GM19025 (cell line): ENCODE measurements at regions not wholly inside any gene's neighbourhood (a gene's known extent, or its start where the extent isn't known, plus 50 kb on each side); places are given as distances from the start of the nearest gene placed in this dataset.
"Not testable (repeated sequence)": the region's sequence is repeated elsewhere in the genome, so short reads cannot be mapped to it uniquely, and the experiment has no call there.

Source experiments
- ATAC-seq: cut with Tn5 transposase; IDR thresholded peaks from one replicate; pipeline ENCODE4 v1.9.1; 2021; ENCODE audit warnings: mild to moderate bottlenecking, low read depth, moderate library complexity; ENCODE audit not compliant: unreplicated experiment

GRCh38 chr2:235421618-235422017, 72.2 kb upstream of the AGAP1 start:
- ATAC-seq, result no peak

- ATAC-seq, result no peak
Observed at GRCh38 chr2:235430366-235431083, 63.3 kb upstream of the AGAP1 start.

- ATAC-seq, result no peak
Observed at GRCh38 chr2:235432741-235433520, 60.9 kb upstream of the AGAP1 start.

- ATAC-seq, result no peak
Observed at GRCh38 chr2:235433860-235434259, 60.0 kb upstream of the AGAP1 start.

GRCh38 chr2:235439959-235440662, 53.7 kb upstream of the AGAP1 start:
- no peak for ATAC-seq

- not testable (repeated sequence) for ATAC-seq
Observed at GRCh38 chr2:235443580-235443979, 50.3 kb upstream of the AGAP1 start.
